Left lung (tissue), 4 donors: ENCODE measurements at regions not wholly inside any gene's neighbourhood (a gene's known extent, or its start where the extent isn't known, plus 50 kb on each side); places are given as distances from the start of the nearest gene placed in this dataset.

Experiments used
- ATAC-seq: fragments of 200-7000 bp; cut with Tn5 transposase; one replicate; pipeline ENCODE4 v1.9.1; 2020; ENCODE audit warnings: moderate library complexity
- DNase-seq, 4 donors: peaks; one replicate each; pipeline ENCODE4 v3.0.0-alpha.2; 2013 to 2020
- H3K27ac ChIP-seq, 2 donors: fragments of 200-600 bp; sonication (generic) in 1 of 2; one replicate each; pipeline versions ENCODE4 v1.5.0 to v1.8.0; 2020 to 2021
- H3K27me3 ChIP-seq, 2 donors: fragments of 200-600 bp; sonication (generic) in 1 of 2; one replicate each; pipeline versions ENCODE4 v1.5.0 to v1.8.0; 2020 to 2021
- H3K36me3 ChIP-seq, 2 donors: fragments of 200-600 bp; sonication (generic) in 1 of 2; one replicate each; pipeline versions ENCODE4 v1.5.0 to v1.8.0; 2020 to 2021
- H3K4me1 ChIP-seq, 2 donors: fragments of 200-600 bp; one replicate each; pipeline ENCODE4 v1.8.0; 2021
- H3K4me3 ChIP-seq, 2 donors: fragments of 200-600 bp; sonication (generic) in 1 of 2; one replicate each; pipeline versions ENCODE4 v1.5.0 to v1.8.0; 2020 to 2021; ENCODE audit warnings: mild to moderate bottlenecking in 1 of 2
- H3K9me3 ChIP-seq, 2 donors: fragments of 200-600 bp; sonication (generic) in 1 of 2; one replicate each; pipeline versions ENCODE4 v1.5.0 to v1.8.0; 2020 to 2021
- intact Hi-C, 2 donors: fragments of 100-400 bp; cut with DNase I; formaldehyde crosslinking; loops; one replicate each; pipeline versions ENCODE4 v1.11.2 to v1.14.2; 2022
- TF ChIP-seq, protein P1 (sequence below), 2 donors: fragments of 200-600 bp; sonication (generic) in 1 of 2; IDR thresholded peaks; one replicate each; pipeline versions ENCODE4 v1.5.0 to v1.8.0; 2021; ENCODE audit warnings: antibody characterized with exemption in 2 of 2
- donor health status: DM: no; HTN: yes; CAD: no.
- donor health status: DM: no; HTN: no; CAD: no.

DNA sequence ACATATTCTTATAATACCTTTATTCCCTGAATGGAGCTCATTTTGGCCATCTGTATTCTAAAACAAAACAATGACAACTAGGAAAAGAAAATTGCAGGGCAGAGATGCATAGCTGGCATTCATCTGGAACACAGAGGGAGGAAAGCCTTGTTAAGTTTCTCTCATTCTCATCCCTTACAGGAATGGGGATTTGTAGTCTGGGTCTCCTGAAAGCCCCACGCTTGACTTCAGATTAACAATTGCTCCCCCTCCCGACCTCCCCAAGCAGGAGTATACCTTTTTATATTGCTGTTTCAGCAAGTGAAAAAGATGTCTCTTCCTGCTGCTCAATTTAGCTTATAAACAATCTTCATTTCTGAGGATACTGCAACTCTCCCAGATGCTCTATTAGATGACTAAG lies 812.1 kb downstream of the EFNA5 start:
- no peaks in the 10 kb centered on the region for H3K4me1 ChIP-seq
- no peak overlapping the region for H3K4me3 ChIP-seq
- TF ChIP-seq, protein P1, sequence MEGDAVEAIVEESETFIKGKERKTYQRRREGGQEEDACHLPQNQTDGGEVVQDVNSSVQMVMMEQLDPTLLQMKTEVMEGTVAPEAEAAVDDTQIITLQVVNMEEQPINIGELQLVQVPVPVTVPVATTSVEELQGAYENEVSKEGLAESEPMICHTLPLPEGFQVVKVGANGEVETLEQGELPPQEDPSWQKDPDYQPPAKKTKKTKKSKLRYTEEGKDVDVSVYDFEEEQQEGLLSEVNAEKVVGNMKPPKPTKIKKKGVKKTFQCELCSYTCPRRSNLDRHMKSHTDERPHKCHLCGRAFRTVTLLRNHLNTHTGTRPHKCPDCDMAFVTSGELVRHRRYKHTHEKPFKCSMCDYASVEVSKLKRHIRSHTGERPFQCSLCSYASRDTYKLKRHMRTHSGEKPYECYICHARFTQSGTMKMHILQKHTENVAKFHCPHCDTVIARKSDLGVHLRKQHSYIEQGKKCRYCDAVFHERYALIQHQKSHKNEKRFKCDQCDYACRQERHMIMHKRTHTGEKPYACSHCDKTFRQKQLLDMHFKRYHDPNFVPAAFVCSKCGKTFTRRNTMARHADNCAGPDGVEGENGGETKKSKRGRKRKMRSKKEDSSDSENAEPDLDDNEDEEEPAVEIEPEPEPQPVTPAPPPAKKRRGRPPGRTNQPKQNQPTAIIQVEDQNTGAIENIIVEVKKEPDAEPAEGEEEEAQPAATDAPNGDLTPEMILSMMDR (IDR thresholded peaks at IDR 0.05): no peak
- no peaks in the 10 kb centered on the region for H3K27me3 ChIP-seq
- no peaks in the 10 kb centered on the region for H3K36me3 ChIP-seq
- DNase-seq (no peak), ATAC-seq (no peak)
- no peaks in the 10 kb centered on the region for H3K9me3 ChIP-seq
- intact Hi-C loops: no loop called here
- H3K27ac ChIP-seq: no peak overlapping the region

DNA sequence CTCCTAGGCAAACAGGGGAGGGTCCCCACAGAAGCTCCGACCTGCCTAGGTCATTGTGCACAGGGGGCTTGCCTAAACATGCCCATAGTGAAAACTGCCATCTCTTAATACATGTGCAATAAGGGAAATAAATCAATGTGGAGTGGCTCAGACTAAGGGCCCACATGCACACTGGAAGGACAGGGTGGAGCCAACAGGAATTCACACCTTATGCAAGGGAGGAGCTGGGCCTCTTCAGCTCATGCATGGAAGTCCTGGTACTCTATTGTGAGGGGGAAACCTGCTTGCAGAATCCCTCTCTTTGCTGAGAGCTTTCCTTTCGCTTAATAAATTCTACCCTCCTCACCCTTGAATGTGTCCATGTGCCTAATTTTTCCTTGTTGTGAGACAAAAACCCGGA lies 815.8 kb downstream of the EFNA5 start:
- intact Hi-C loops: no loop called here
- ATAC-seq (no peak), DNase-seq (no peak)
- Histone ChIP-seq H3K27me3 (no peaks in the 10 kb centered on the region), H3K4me3 (no peak overlapping the region), H3K9me3 (no peaks in the 10 kb centered on the region), H3K36me3 (no peaks in the 10 kb centered on the region), H3K27ac (no peak overlapping the region), H3K4me1 (no peaks in the 10 kb centered on the region)
- TF ChIP-seq, protein P1 (IDR thresholded peaks at IDR 0.05): no peak

DNA sequence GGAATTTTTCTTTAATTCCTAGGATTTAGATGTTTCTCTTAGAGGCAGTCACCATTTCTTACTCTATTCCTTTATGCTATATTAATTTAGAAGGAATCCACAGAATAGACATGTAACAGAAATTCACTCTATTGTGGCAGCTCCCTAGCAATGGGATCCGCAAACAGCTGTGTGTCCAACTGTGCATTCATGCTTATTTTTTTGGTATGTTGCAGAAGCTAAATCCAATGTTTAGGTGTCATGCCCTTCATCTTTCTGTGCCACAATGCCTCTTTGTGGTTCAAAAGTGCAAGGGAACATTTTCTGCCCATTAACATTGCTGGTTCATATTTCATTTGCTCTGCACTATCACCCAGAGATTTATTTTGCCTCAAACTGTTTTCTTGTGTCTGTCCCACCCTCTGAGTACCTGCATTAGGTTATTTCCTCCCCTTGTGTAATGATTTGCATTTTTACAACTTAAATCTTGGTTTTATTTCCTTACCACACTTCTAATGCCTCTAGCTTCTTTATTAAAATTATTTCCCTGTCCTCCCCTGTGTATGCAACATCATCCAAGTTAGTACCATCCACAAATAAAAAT lies 816.5 kb downstream of the EFNA5 start:
- Histone ChIP-seq H3K36me3 (no peaks in the 10 kb centered on the region), H3K4me1 (no peaks in the 10 kb centered on the region), H3K27me3 (no peaks in the 10 kb centered on the region), H3K9me3 (no peaks in the 10 kb centered on the region), H3K4me3 (no peak overlapping the region), H3K27ac (no peak overlapping the region)
- DNase-seq (no peak), ATAC-seq (no peak)
- TF ChIP-seq, protein P1 (IDR thresholded peaks at IDR 0.05): no peak
- intact Hi-C loops: no loop called here

DNA sequence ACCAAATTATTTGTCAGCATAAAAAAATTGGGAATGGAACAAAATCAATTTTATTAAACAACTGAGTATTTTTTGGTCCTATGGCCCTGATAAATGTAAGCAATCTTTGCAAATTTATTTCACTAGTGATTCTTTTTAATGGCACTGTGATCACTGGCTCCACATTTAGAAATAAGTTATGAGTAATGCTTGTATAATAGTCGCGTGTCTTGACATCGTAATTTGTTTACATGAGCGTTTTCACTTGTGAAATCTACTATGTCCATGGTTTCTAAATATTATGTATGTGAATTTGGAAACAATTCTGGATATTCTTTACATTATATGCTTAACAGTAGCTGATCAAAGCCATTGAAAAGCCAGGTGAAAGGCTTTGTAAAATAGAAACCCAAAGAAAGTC lies 817.5 kb downstream of the EFNA5 start:
- TF ChIP-seq, protein P1 (IDR thresholded peaks at IDR 0.05): no peak
- Histone ChIP-seq H3K27ac (no peak overlapping the region), H3K4me3 (no peak overlapping the region), H3K9me3 (no peaks in the 10 kb centered on the region), H3K36me3 (no peaks in the 10 kb centered on the region), H3K4me1 (no peaks in the 10 kb centered on the region), H3K27me3 (no peaks in the 10 kb centered on the region)
- DNase-seq: no peak
- intact Hi-C loops: no loop called here
- no peak for ATAC-seq

DNA sequence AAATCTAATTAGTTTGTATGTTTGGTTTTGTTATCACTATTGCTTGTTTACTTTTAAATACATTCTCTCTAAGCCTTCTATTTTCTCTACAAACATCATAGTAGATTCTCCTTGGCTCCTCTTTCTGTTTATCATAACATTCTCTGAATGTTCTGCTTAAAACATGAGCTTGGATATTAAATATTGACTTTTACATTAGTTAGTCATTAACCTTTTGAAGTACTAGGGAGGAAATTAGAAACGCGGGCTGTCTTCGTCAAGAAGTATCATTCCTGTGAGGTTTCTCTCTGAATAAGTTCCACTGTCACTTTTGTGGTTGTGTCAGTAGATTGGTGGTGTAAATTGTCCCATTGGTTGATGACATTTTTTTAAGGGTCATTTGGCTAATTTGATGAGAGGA lies 821.5 kb downstream of the EFNA5 start:
- ATAC-seq (no peak), DNase-seq (peak in 1 of 4 donors; percentile 10)
- TF ChIP-seq, protein P1 (IDR thresholded peaks at IDR 0.05): no peak
- no peak overlapping the region for H3K4me3 ChIP-seq
- H3K9me3 ChIP-seq: no peaks in the 10 kb centered on the region
- H3K27me3 ChIP-seq: no peaks in the 10 kb centered on the region
- intact Hi-C loops: no loop called here
- H3K36me3 ChIP-seq: no peaks in the 10 kb centered on the region
- H3K27ac ChIP-seq: no peak overlapping the region
- H3K4me1 ChIP-seq: no peaks in the 10 kb centered on the region
